ENCODE measurements at regions not wholly inside any gene's neighbourhood (a gene's known extent, or its start where the extent isn't known, plus 50 kb on each side); places are given as distances from the start of the nearest gene placed in this dataset.

GRCh38 chr9:30915451-30915850 is 1469.0 kb upstream of the ACO1 start:
- H3K4me2 ChIP-seq (ENCODE audit: low read depth, low read length, poor library complexity, severe bottlenecking), result no peak overlapping the region
- no peak overlapping the region for H3K4me3 ChIP-seq (ENCODE audit: low read length, poor library complexity, severe bottlenecking)
- H3K9ac ChIP-seq (ENCODE audit: low read depth, low read length, poor library complexity, severe bottlenecking), result no peak overlapping the region
- H2AFZ ChIP-seq (ENCODE audit: low read length), result no peak overlapping the region
- H3K9me3 ChIP-seq (ENCODE audit: insufficient read depth, low read depth, low read length), result no peaks in the 10 kb centered on the region
- no peaks in the 10 kb centered on the region for H3K9me2 ChIP-seq (replicated peaks; ENCODE audit: low read depth, low read length)
- no peaks in the 10 kb centered on the region for H4K20me1 ChIP-seq (ENCODE audit: insufficient read depth, low read length, poor library complexity, severe bottlenecking)
- H3K27me3 ChIP-seq (ENCODE audit: insufficient read depth, low read length, poor library complexity, severe bottlenecking), result no peaks in the 10 kb centered on the region
- H3K4me1 ChIP-seq (ENCODE audit: insufficient read depth, low read length, poor library complexity, severe bottlenecking), result no peaks in the 10 kb centered on the region
- no peaks in the 10 kb centered on the region for H3F3A ChIP-seq (ENCODE audit: low read depth)
- no peaks in the 10 kb centered on the region for H3K79me2 ChIP-seq (ENCODE audit: insufficient read depth, low read length)
- TF ChIP-seq EZH2phosphoT487 (IDR thresholded peaks at IDR 0.05; ENCODE audit: borderline replicate concordance), result no peak
- no peak for TF ChIP-seq CTCF (conservative IDR thresholded peaks at IDR 0.05; ENCODE audit: low read length)
- H3K36me3 ChIP-seq (ENCODE audit: insufficient read depth, low read length), result no peaks in the 10 kb centered on the region

- no peaks in the 10 kb centered on the region for H3K9me2 ChIP-seq (replicated peaks; ENCODE audit: low read depth, low read length)
- no peaks in the 10 kb centered on the region for H3F3A ChIP-seq (ENCODE audit: low read depth)
- H3K9me3 ChIP-seq (ENCODE audit: insufficient read depth, low read depth, low read length), result no peaks in the 10 kb centered on the region
Measured at GRCh38 chr9:30925126-30925525, 1459.3 kb upstream of the ACO1 start.

GRCh38 chr9:30925635-30926034 is 1458.8 kb upstream of the ACO1 start:
- Histone ChIP-seq H3K9ac (ENCODE audit: low read depth, low read length, poor library complexity, severe bottlenecking) (no peak overlapping the region), H2AFZ (ENCODE audit: low read length) (no peak overlapping the region), H3K9me2 (replicated peaks; ENCODE audit: low read depth, low read length) (no peaks in the 10 kb centered on the region), H4K20me1 (ENCODE audit: insufficient read depth, low read length, poor library complexity, severe bottlenecking) (no peaks in the 10 kb centered on the region), H3K27me3 (ENCODE audit: insufficient read depth, low read length, poor library complexity, severe bottlenecking) (no peaks in the 10 kb centered on the region), H3K4me3 (ENCODE audit: low read length, poor library complexity, severe bottlenecking) (no peak overlapping the region), H3K9me3 (ENCODE audit: insufficient read depth, low read depth, low read length) (no peaks in the 10 kb centered on the region), H3K4me1 (ENCODE audit: insufficient read depth, low read length, poor library complexity, severe bottlenecking) (no peaks in the 10 kb centered on the region), H3F3A (ENCODE audit: low read depth) (no peaks in the 10 kb centered on the region), H3K79me2 (ENCODE audit: insufficient read depth, low read length) (no peaks in the 10 kb centered on the region), H3K36me3 (ENCODE audit: insufficient read depth, low read length) (no peaks in the 10 kb centered on the region), H3K4me2 (ENCODE audit: low read depth, low read length, poor library complexity, severe bottlenecking) (no peak overlapping the region)
- no peak for TF ChIP-seq CTCF (conservative IDR thresholded peaks at IDR 0.05; ENCODE audit: low read length)
- TF ChIP-seq EZH2phosphoT487 (IDR thresholded peaks at IDR 0.05; ENCODE audit: borderline replicate concordance), result no peak

More at GRCh38 chr9:30925126-30925525, 1459.3 kb upstream of the ACO1 start:
- no peak overlapping the region for H3K4me3 ChIP-seq (ENCODE audit: low read length, poor library complexity, severe bottlenecking)
- H3K4me1 ChIP-seq (ENCODE audit: insufficient read depth, low read length, poor library complexity, severe bottlenecking), result no peaks in the 10 kb centered on the region
- no peak overlapping the region for H3K9ac ChIP-seq (ENCODE audit: low read depth, low read length, poor library complexity, severe bottlenecking)
- H3K79me2 ChIP-seq (ENCODE audit: insufficient read depth, low read length), result no peaks in the 10 kb centered on the region
- no peak overlapping the region for H2AFZ ChIP-seq (ENCODE audit: low read length)
- TF ChIP-seq EZH2phosphoT487 (IDR thresholded peaks at IDR 0.05; ENCODE audit: borderline replicate concordance), result no peak
- TF ChIP-seq CTCF (conservative IDR thresholded peaks at IDR 0.05; ENCODE audit: low read length), result no peak
- H3K4me2 ChIP-seq (ENCODE audit: low read depth, low read length, poor library complexity, severe bottlenecking), result no peak overlapping the region
- no peaks in the 10 kb centered on the region for H3K27me3 ChIP-seq (ENCODE audit: insufficient read depth, low read length, poor library complexity, severe bottlenecking)
- H4K20me1 ChIP-seq (ENCODE audit: insufficient read depth, low read length, poor library complexity, severe bottlenecking), result no peaks in the 10 kb centered on the region
- no peaks in the 10 kb centered on the region for H3K36me3 ChIP-seq (ENCODE audit: insufficient read depth, low read length)

Data from Loucy (cell line).